NAMALWA (cell line): ENCODE measurements at regions not wholly inside any gene's neighbourhood (a gene's known extent, or its start where the extent isn't known, plus 50 kb on each side); places are given as distances from the start of the nearest gene placed in this dataset.

Experiments used
- DNase-seq: peaks from one replicate; pipeline ENCODE4 v3.0.0-alpha.2; 2015; ENCODE audit warnings: low spot score

GRCh38 chr18:39863916-39864315, 2091.1 kb upstream of the PIK3C3 start:
- no peak for DNase-seq

GRCh38 chr18:39862341-39862740, 2092.7 kb upstream of the PIK3C3 start:
- no peak for DNase-seq

GRCh38 chr18:39854291-39854690, 2100.7 kb upstream of the PIK3C3 start:
- DNase-seq, result no peak

GRCh38 chr18:39846265-39846664, 2108.8 kb upstream of the PIK3C3 start:
- DNase-seq, result no peak

- DNase-seq, result no peak
Observed at GRCh38 chr18:39845631-39846030, 2109.4 kb upstream of the PIK3C3 start.

GRCh38 chr18:39845106-39845505, 2109.9 kb upstream of the PIK3C3 start:
- no peak for DNase-seq

GRCh38 chr18:39843546-39843945, 2111.5 kb upstream of the PIK3C3 start:
- DNase-seq, result no peak

GRCh38 chr18:39842366-39842914, 2112.6 kb upstream of the PIK3C3 start:
- no peak for DNase-seq

- no peak for DNase-seq
Observed at GRCh38 chr18:39841482-39842365, 2113.3 kb upstream of the PIK3C3 start.

GRCh38 chr18:39840856-39841481, 2114.1 kb upstream of the PIK3C3 start:
- DNase-seq, result no peak

- DNase-seq, result no peak
Observed at GRCh38 chr18:39840406-39840805, 2114.6 kb upstream of the PIK3C3 start.

- DNase-seq, result no peak
Observed at GRCh38 chr18:39839782-39840181, 2115.3 kb upstream of the PIK3C3 start.

- DNase-seq, result no peak
Observed at GRCh38 chr18:39838831-39839230, 2116.2 kb upstream of the PIK3C3 start.

- no peak for DNase-seq
Observed at GRCh38 chr18:39835303-39836030, 2119.6 kb upstream of the PIK3C3 start.

GRCh38 chr18:39834636-39835035, 2120.4 kb upstream of the PIK3C3 start:
- DNase-seq, result no peak

GRCh38 chr18:39825485-39826150, 2129.4 kb upstream of the PIK3C3 start:
- DNase-seq, result no peak

GRCh38 chr18:39806525-39806924, 2148.5 kb upstream of the PIK3C3 start:
- no peak for DNase-seq

- DNase-seq, result no peak
Observed at GRCh38 chr18:39805218-39805617, 2149.8 kb upstream of the PIK3C3 start.

GRCh38 chr18:39802648-39803229, 2152.3 kb upstream of the PIK3C3 start:
- DNase-seq, result no peak

- no peak for DNase-seq
Observed at GRCh38 chr18:39801848-39802247, 2153.2 kb upstream of the PIK3C3 start.

GRCh38 chr18:39801010-39801409, 2154.0 kb upstream of the PIK3C3 start:
- no peak for DNase-seq

GRCh38 chr18:39799006-39799405, 2156.0 kb upstream of the PIK3C3 start:
- DNase-seq, result no peak
